SW480 (cell line): ENCODE measurements at regions not wholly inside any gene's neighbourhood (a gene's known extent, or its start where the extent isn't known, plus 50 kb on each side); places are given as distances from the start of the nearest gene placed in this dataset.

Experiments used
- DNase-seq: peaks from one replicate; pipeline ENCODE4 v3.0.0-alpha.2; 2016; ENCODE audit warnings: low spot score

- no peak for DNase-seq
Measured at GRCh38 chr10:62453274-62453673, 79.1 kb downstream of the ZNF365 start.

GRCh38 chr10:62454687-62455397 is 80.7 kb downstream of the ZNF365 start:
- DNase-seq, result peak; percentile 60

GRCh38 chr10:62456611-62457101 is 82.5 kb downstream of the ZNF365 start:
- no peak for DNase-seq

- no peak for DNase-seq
Measured at GRCh38 chr10:62457196-62457595, 83.0 kb downstream of the ZNF365 start.

GRCh38 chr10:62457598-62457997 is 83.4 kb downstream of the ZNF365 start:
- DNase-seq, result peak; percentile 46

- DNase-seq, result no peak
Measured at GRCh38 chr10:62459072-62459471, 84.9 kb downstream of the ZNF365 start.

- DNase-seq, result no peak
Measured at GRCh38 chr10:62459500-62459899, 85.3 kb downstream of the ZNF365 start.

- DNase-seq, result no peak
Measured at GRCh38 chr10:62460393-62460792, 86.2 kb downstream of the ZNF365 start.

- DNase-seq, result no peak
Measured at GRCh38 chr10:62461120-62461519, 87.0 kb downstream of the ZNF365 start.

- no peak for DNase-seq
Measured at GRCh38 chr10:62462461-62462860, 88.3 kb downstream of the ZNF365 start.

- DNase-seq, result no peak
Measured at GRCh38 chr10:62463364-62463763, 89.2 kb downstream of the ZNF365 start.

- no peak for DNase-seq
Measured at GRCh38 chr10:62464308-62464707, 90.1 kb downstream of the ZNF365 start.

- DNase-seq, result no peak
Measured at GRCh38 chr10:62466590-62466989, 92.4 kb downstream of the ZNF365 start.

GRCh38 chr10:62467527-62467926 is 93.4 kb downstream of the ZNF365 start:
- no peak for DNase-seq

- DNase-seq, result no peak
Measured at GRCh38 chr10:62471711-62472110, 97.5 kb downstream of the ZNF365 start.

- no peak for DNase-seq
Measured at GRCh38 chr10:62473241-62473640, 99.1 kb downstream of the ZNF365 start.

- DNase-seq, result no peak
Measured at GRCh38 chr10:62475551-62475950, 101.4 kb downstream of the ZNF365 start.

- DNase-seq, result no peak
Measured at GRCh38 chr10:62479523-62479922, 105.4 kb downstream of the ZNF365 start.

GRCh38 chr10:62480196-62480595 is 106.0 kb downstream of the ZNF365 start:
- no peak for DNase-seq

- no peak for DNase-seq
Measured at GRCh38 chr10:62482581-62482980, 108.4 kb downstream of the ZNF365 start.

- DNase-seq, result no peak
Measured at GRCh38 chr10:62491597-62491996, 117.4 kb downstream of the ZNF365 start.

GRCh38 chr10:62492012-62492869 is 118.1 kb downstream of the ZNF365 start:
- peak; percentile 55 for DNase-seq

GRCh38 chr10:62492870-62493180 is 118.7 kb downstream of the ZNF365 start:
- DNase-seq, result no peak
